ENCODE measurements at regions not wholly inside any gene's neighbourhood (a gene's known extent, or its start where the extent isn't known, plus 50 kb on each side); places are given as distances from the start of the nearest gene placed in this dataset.

DNA sequence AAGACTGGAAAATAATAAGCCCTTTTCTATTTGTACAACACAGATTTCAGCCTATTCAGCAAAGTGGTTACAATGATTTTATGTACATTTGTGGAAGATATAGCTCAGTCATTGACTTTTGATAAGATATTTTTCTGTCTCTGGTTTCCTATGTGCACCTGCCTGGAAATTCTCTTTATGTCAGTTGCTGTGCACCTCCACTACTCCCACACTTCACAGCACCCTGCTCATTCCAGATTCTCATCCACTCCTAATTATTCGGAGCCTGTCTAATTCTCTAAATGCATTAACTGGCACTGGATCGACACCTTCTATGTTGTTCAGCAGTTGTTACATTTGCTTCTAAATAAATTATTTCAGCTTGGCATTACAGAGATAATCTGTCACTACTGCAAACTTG is 275.1 kb upstream of the RND3 start:
- ATAC-seq (ENCODE audit: low FRiP score) = no peak
- intact Hi-C loops (cut with DNase I) = no loop called here

DNA sequence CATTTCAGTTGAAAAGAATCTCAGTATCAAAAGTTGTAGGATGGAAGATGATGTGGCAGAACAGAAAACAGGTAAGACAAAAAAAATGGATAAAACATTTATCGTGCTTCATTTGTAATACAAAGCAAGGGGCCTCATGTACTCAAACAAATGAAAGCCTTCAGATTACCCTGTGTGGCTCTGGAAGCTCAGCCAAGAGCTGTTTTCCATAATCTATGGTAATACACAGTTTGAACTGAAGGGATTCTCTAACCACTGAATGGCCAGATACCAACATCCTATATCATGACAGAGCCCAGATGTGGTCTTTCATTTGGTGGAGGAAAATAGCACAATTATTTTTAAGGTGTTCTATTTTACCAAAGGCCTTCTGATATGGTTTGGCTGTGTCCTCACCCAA is 272.1 kb upstream of the RND3 start:
- ATAC-seq (ENCODE audit: low FRiP score) = no peak
- WGBS, 2 donors = 0 to 2% methylated on average over 1 of the region's 1 CpG

More for the DNA sequence above, 275.1 kb upstream of the RND3 start:
- Histone ChIP-seq H3K9me3 (ENCODE audit: control insufficient read depth, low read length) (peaks cover 1% of the 10 kb centered on the region), H3K27ac (ENCODE audit: low read depth in 1 of 2, low read length in 2 of 2) (no peak overlapping the region), H3K4me3 (ENCODE audit: low read length in 2 of 2) (no peak overlapping the region), H3K4me1 (ENCODE audit: control insufficient read depth in 1 of 2, insufficient read depth in 2 of 2, low read length in 2 of 2) (no peaks in the 10 kb centered on the region), H3K27me3 (ENCODE audit: control insufficient read depth in 1 of 2, insufficient read depth in 2 of 2, low read length in 1 of 2) (no peaks in the 10 kb centered on the region), H3K36me3 (ENCODE audit: control insufficient read depth in 1 of 2, insufficient read depth in 2 of 2, low read length in 1 of 2) (no peaks in the 10 kb centered on the region)
- DNase-seq = no peak
- 44 to 73% methylated on average over 2 of the region's 2 CpGs for WGBS, 2 donors

DNA sequence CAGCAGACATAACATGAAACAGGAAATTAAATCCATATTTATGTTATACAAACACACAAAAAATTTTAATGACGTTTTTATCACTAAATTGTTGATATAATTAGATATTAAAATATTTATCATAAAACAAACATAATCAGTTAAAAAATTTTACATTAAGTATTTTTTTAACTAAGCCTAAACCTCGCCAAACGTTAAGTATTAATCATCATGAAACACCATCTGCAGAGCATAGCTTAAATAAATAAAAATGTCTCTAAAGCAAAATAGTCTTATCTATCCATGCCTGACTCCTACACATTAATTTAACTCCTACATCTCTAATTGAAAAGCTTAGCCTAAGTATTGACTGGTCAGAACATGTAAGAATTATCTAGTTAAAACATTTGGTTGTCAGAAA is 271.6 kb upstream of the RND3 start:
- Histone ChIP-seq H3K4me1 (ENCODE audit: control insufficient read depth in 1 of 2, insufficient read depth in 2 of 2, low read length in 2 of 2) (no peaks in the 10 kb centered on the region), H3K36me3 (ENCODE audit: control insufficient read depth in 1 of 2, insufficient read depth in 2 of 2, low read length in 1 of 2) (no peaks in the 10 kb centered on the region), H3K9me3 (ENCODE audit: control insufficient read depth, low read length) (peaks cover 1% of the 10 kb centered on the region), H3K27ac (ENCODE audit: low read depth in 1 of 2, low read length in 2 of 2) (no peak overlapping the region), H3K27me3 (ENCODE audit: control insufficient read depth in 1 of 2, insufficient read depth in 2 of 2, low read length in 1 of 2) (no peaks in the 10 kb centered on the region), H3K4me3 (ENCODE audit: low read length in 2 of 2) (no peak overlapping the region)
- WGBS, 2 donors = 12 to 21% methylated on average over 3 of the region's 3 CpGs
- ATAC-seq (ENCODE audit: low FRiP score) = no peak
- intact Hi-C loops (cut with DNase I) = no loop called here
- DNase-seq = no peak

More for the DNA sequence above, 272.1 kb upstream of the RND3 start:
- no peak for DNase-seq
- no peaks in the 10 kb centered on the region for H3K27me3 ChIP-seq (ENCODE audit: control insufficient read depth in 1 of 2, insufficient read depth in 2 of 2, low read length in 1 of 2)
- H3K4me1 ChIP-seq (ENCODE audit: control insufficient read depth in 1 of 2, insufficient read depth in 2 of 2, low read length in 2 of 2) = no peaks in the 10 kb centered on the region
- H3K9me3 ChIP-seq (ENCODE audit: control insufficient read depth, low read length) = peaks cover 1% of the 10 kb centered on the region
- no peak overlapping the region for H3K27ac ChIP-seq (ENCODE audit: low read depth in 1 of 2, low read length in 2 of 2)
- H3K36me3 ChIP-seq (ENCODE audit: control insufficient read depth in 1 of 2, insufficient read depth in 2 of 2, low read length in 1 of 2) = no peaks in the 10 kb centered on the region
- intact Hi-C loops (cut with DNase I) = no loop called here
- H3K4me3 ChIP-seq (ENCODE audit: low read length in 2 of 2) = no peak overlapping the region

DNA sequence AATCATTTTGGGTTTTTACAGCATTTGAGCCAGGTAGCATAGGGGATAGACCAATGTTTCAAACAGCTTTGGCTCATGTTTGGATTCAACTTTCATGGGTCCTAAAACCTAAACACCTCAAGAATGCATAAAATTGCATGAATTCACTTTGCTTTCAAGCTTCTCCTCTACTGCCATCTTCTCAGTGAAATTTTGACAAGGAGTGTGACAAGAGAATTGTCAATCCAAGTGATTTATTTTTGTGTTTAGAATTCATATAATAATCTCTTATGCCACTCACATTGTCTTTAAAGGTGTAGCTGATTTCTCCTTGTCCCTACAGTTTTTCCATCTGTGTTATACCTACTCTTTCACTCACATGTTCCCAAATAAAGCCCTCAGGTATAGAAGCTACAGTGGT is 264.8 kb upstream of the RND3 start:
- Histone ChIP-seq H3K9me3 (ENCODE audit: control insufficient read depth, low read length) (no peaks in the 10 kb centered on the region), H3K27me3 (ENCODE audit: control insufficient read depth in 1 of 2, insufficient read depth in 2 of 2, low read length in 1 of 2) (no peaks in the 10 kb centered on the region), H3K4me1 (ENCODE audit: control insufficient read depth in 1 of 2, insufficient read depth in 2 of 2, low read length in 2 of 2) (no peaks in the 10 kb centered on the region), H3K4me3 (ENCODE audit: low read length in 2 of 2) (no peak overlapping the region), H3K36me3 (ENCODE audit: control insufficient read depth in 1 of 2, insufficient read depth in 2 of 2, low read length in 1 of 2) (no peaks in the 10 kb centered on the region), H3K27ac (ENCODE audit: low read depth in 1 of 2, low read length in 2 of 2) (no peak overlapping the region)
- DNase-seq = no peak
- ATAC-seq (ENCODE audit: low FRiP score) = no peak
- intact Hi-C loops (cut with DNase I) = no loop called here

DNA sequence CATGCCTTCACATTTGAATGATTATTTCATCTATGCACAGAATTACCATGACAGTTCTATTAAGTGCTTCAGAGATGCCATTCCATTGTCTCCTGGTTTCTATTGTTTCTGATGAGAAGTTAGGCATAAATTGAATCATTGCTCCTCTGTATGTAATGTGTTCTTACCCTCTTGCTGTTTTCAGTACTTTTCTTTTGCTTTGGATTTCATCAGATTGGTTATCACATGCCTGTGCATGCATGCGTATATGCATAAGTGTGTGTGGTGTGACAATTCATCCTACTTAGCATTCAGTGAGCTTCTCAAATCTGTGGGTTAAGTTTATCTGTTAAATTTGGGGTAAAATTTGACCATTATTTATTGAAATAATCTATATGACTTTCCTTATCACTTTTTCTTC is 263.3 kb upstream of the RND3 start:
- intact Hi-C loops (cut with DNase I) = no loop called here
- DNase-seq (no peak), ATAC-seq (ENCODE audit: low FRiP score) (no peak)
- no peak overlapping the region for H3K27ac ChIP-seq (ENCODE audit: low read depth in 1 of 2, low read length in 2 of 2)
- no peaks in the 10 kb centered on the region for H3K9me3 ChIP-seq (ENCODE audit: control insufficient read depth, low read length)
- WGBS, 2 donors = 92 to 95% methylated on average over 1 of the region's 1 CpG
- no peaks in the 10 kb centered on the region for H3K4me1 ChIP-seq (ENCODE audit: control insufficient read depth in 1 of 2, insufficient read depth in 2 of 2, low read length in 2 of 2)
- no peaks in the 10 kb centered on the region for H3K36me3 ChIP-seq (ENCODE audit: control insufficient read depth in 1 of 2, insufficient read depth in 2 of 2, low read length in 1 of 2)
- no peaks in the 10 kb centered on the region for H3K27me3 ChIP-seq (ENCODE audit: control insufficient read depth in 1 of 2, insufficient read depth in 2 of 2, low read length in 1 of 2)
- H3K4me3 ChIP-seq (ENCODE audit: low read length in 2 of 2) = no peak overlapping the region

DNA sequence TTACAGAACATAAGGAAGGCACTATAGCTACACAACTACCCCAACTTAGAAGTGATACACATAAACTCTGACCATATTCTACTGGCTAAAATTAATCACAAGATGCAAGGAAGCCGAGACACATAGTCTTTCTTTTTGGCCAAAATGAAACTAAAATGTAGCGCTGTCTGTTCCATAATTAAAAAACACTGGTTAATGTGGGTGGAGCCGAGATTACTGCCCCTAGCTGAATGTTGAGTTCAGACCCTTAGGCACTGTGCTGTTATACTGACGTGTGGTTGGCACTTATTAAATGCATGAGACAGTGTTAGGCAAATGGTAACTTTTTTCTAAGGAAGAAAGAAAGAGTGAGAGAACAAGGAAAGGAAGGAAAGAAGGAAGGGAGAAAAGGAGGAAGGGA is 254.6 kb upstream of the RND3 start:
- Histone ChIP-seq H3K27ac (ENCODE audit: low read depth in 1 of 2, low read length in 2 of 2) (no peak overlapping the region), H3K36me3 (ENCODE audit: control insufficient read depth in 1 of 2, insufficient read depth in 2 of 2, low read length in 1 of 2) (no peaks in the 10 kb centered on the region), H3K4me3 (ENCODE audit: low read length in 2 of 2) (no peak overlapping the region), H3K9me3 (ENCODE audit: control insufficient read depth, low read length) (no peaks in the 10 kb centered on the region), H3K4me1 (ENCODE audit: control insufficient read depth in 1 of 2, insufficient read depth in 2 of 2, low read length in 2 of 2) (no peaks in the 10 kb centered on the region), H3K27me3 (ENCODE audit: control insufficient read depth in 1 of 2, insufficient read depth in 2 of 2, low read length in 1 of 2) (no peaks in the 10 kb centered on the region)
- intact Hi-C loops (cut with DNase I) = no loop called here
- 89 to 92% methylated on average over 4 of the region's 4 CpGs for WGBS, 2 donors
- DNase-seq (no peak), ATAC-seq (ENCODE audit: low FRiP score) (no peak)

DNA sequence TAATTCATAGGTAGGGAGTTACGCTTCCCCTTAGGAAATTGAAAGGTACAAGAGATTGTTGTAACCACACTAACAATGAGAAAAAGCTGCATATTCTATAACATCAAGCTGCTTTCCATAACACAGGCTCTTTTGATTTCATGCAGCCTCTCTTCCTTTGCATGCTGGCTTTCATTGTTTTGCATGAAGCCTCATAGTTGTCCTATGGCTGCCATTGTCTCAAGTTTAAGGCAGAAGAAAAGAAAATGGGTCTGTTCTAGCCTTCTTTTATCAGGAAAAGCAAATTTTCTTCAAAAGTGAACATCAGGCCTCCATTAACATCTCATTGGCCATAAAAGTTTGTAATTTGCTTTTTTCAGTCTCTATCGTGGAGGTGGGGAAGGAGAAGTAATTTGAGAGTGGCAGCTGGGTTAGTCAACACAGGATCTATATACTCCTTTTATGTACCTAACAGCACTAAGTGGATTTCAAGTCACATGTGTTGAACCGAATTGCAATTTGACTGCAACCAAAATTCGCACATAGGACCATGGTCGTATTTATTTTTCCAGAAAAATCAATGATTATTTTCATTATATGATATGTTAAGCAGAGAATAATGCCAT is 248.5 kb upstream of the RND3 start:
- 83 to 86% methylated on average over 5 of the region's 5 CpGs for WGBS, 2 donors
- ATAC-seq (ENCODE audit: low FRiP score) (no peak), DNase-seq (no peak)
- Histone ChIP-seq H3K4me3 (ENCODE audit: low read length in 2 of 2) (no peak overlapping the region), H3K27ac (ENCODE audit: low read depth in 1 of 2, low read length in 2 of 2) (no peak overlapping the region), H3K36me3 (ENCODE audit: control insufficient read depth in 1 of 2, insufficient read depth in 2 of 2, low read length in 1 of 2) (no peaks in the 10 kb centered on the region), H3K9me3 (ENCODE audit: control insufficient read depth, low read length) (no peaks in the 10 kb centered on the region), H3K4me1 (ENCODE audit: control insufficient read depth in 1 of 2, insufficient read depth in 2 of 2, low read length in 2 of 2) (no peaks in the 10 kb centered on the region), H3K27me3 (ENCODE audit: control insufficient read depth in 1 of 2, insufficient read depth in 2 of 2, low read length in 1 of 2) (no peaks in the 10 kb centered on the region)
- intact Hi-C loops (cut with DNase I) = no loop called here

DNA sequence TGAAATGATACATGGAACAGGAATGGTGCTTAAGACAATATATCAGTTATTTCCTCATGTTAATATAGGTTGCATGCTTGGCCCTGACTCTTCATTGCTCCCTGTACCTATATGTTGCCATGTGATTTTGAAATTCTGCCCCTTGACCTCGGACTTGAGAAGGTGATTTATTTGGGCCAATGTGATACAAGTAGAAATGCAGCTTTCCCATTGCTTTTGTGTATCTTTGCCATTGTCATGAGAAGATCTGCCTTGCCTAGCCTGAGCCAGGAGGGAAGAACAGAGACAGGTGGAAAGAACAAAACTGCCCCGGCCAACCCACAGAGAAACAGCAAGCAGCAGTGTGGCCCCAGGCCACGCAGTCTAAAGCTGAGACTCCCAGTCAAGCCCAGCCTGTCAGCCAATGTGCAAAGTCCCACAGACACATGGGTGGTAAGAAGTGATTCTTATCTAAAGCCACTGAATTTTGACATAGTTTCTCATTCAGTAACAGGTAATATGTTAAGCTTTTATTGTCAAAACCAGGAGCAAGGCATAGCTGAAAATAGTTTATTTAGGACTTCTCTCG is 245.7 kb upstream of the RND3 start:
- ATAC-seq (ENCODE audit: low FRiP score) (no peak), DNase-seq (no peak)
- intact Hi-C loops (cut with DNase I) = no loop called here
- Histone ChIP-seq H3K4me3 (ENCODE audit: low read length in 2 of 2) (no peak overlapping the region), H3K9me3 (ENCODE audit: control insufficient read depth, low read length) (no peaks in the 10 kb centered on the region), H3K27ac (ENCODE audit: low read depth in 1 of 2, low read length in 2 of 2) (no peak overlapping the region), H3K27me3 (ENCODE audit: control insufficient read depth in 1 of 2, insufficient read depth in 2 of 2, low read length in 1 of 2) (no peaks in the 10 kb centered on the region), H3K4me1 (ENCODE audit: control insufficient read depth in 1 of 2, insufficient read depth in 2 of 2, low read length in 2 of 2) (no peaks in the 10 kb centered on the region), H3K36me3 (ENCODE audit: control insufficient read depth in 1 of 2, insufficient read depth in 2 of 2, low read length in 1 of 2) (no peaks in the 10 kb centered on the region)
- 82 to 91% methylated on average over 4 of the region's 4 CpGs for whole genome bisulfite sequencing, 2 donors

DNA sequence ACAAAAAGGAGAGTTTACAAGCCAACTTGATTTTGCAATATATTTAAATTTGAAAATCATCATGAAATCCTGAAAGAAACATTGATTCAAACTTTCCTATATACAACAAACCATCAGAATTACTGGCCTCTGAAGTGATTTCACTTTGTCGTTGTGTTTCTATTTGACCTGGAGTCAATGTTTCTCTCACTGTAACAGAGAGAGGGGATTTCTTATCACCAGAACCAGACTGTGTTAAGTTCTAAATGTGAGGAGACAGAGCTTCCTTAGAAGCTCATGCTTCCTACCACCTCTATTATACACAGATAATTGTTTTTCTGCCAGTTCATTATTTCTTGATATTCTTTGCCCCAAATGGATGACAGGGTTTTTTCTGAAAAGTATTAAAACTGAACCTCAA is 245.0 kb upstream of the RND3 start:
- H3K4me3 ChIP-seq (ENCODE audit: low read length in 2 of 2) = no peak overlapping the region
- no peaks in the 10 kb centered on the region for H3K9me3 ChIP-seq (ENCODE audit: control insufficient read depth, low read length)
- DNase-seq (no peak), ATAC-seq (ENCODE audit: low FRiP score) (no peak)
- WGBS, 2 donors = 52 to 66% methylated on average over 1 of the region's 1 CpG
- no peaks in the 10 kb centered on the region for H3K36me3 ChIP-seq (ENCODE audit: control insufficient read depth in 1 of 2, insufficient read depth in 2 of 2, low read length in 1 of 2)
- intact Hi-C loops (cut with DNase I) = no loop called here
- H3K27me3 ChIP-seq (ENCODE audit: control insufficient read depth in 1 of 2, insufficient read depth in 2 of 2, low read length in 1 of 2) = no peaks in the 10 kb centered on the region
- no peaks in the 10 kb centered on the region for H3K4me1 ChIP-seq (ENCODE audit: control insufficient read depth in 1 of 2, insufficient read depth in 2 of 2, low read length in 2 of 2)
- no peak overlapping the region for H3K27ac ChIP-seq (ENCODE audit: low read depth in 1 of 2, low read length in 2 of 2)

Measured in aorta (tissue), 5 donors.